ENCODE measurements at regions not wholly inside any gene's neighbourhood (a gene's known extent, or its start where the extent isn't known, plus 50 kb on each side); places are given as distances from the start of the nearest gene placed in this dataset.

DNA sequence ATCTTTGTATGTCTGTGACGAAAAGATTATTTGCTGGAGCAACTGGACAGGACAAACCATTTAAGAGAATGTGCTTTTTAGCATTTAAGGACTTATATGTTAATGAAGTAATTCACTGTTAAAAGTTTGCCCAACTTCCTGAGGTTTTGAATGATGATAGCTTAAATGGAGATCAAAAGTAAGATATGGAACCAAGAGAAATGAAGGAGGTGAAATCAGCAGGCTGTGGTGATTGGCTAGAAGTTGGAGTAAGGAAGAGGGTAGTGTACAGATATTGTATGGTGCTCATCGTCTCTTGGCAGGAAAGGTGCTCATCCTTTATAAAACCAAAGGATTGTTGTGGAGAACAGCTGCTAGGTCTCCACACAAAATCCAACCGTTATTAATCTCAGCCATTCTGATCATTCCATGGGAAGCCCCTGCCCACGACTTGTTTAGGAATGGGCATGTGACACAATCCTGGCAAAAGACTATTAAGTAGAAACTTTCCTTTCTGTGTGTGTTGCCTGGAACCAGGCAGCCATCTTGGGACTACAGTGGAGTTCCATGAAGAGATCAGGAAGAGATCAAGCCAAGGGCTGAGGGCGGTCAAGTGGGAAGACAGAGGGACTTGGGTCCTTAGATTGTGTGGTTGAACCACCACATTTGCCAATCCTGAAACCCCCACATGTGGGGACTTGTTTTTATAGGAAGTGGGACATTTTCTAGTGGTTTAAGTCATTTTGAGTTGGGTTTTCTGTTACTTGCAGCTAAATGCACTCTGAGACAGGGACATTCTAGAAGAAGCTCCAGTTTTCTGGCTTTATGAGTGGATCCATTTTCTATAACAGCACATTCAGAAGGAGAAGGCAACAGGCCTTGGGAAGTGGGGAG lies 56.8 kb upstream of the CHST11 start:
- TF ChIP-seq L3MBTL2 (conservative IDR thresholded peaks at IDR 0.05): no peak
- TF ChIP-seq, protein P1, sequence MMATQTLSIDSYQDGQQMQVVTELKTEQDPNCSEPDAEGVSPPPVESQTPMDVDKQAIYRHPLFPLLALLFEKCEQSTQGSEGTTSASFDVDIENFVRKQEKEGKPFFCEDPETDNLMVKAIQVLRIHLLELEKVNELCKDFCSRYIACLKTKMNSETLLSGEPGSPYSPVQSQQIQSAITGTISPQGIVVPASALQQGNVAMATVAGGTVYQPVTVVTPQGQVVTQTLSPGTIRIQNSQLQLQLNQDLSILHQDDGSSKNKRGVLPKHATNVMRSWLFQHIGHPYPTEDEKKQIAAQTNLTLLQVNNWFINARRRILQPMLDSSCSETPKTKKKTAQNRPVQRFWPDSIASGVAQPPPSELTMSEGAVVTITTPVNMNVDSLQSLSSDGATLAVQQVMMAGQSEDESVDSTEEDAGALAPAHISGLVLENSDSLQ (IDR thresholded peaks at IDR 0.05): no peak
- TF ChIP-seq BHLHE40 (IDR thresholded peaks at IDR 0.05; ENCODE audit: borderline replicate concordance): no peak
- TF ChIP-seq FOXK2 (IDR thresholded peaks at IDR 0.05): no peak
- TF ChIP-seq LEF1 (IDR thresholded peaks at IDR 0.05; ENCODE audit: borderline replicate concordance): no peak
- no peak for TF ChIP-seq NFRKB (IDR thresholded peaks at IDR 0.05)
- TF ChIP-seq SP1 (IDR thresholded peaks at IDR 0.05): no peak

Data from HEK293T (cell line).